K562 (cell line): ENCODE measurements at regions not wholly inside any gene's neighbourhood (a gene's known extent, or its start where the extent isn't known, plus 50 kb on each side); places are given as distances from the start of the nearest gene placed in this dataset.

Source experiments
- BRF1 ChIP-seq: IDR thresholded peaks from 3 replicates; pipeline ENCODE4 v1.6.1; 2011; ENCODE audit warnings: borderline replicate concordance, mild to moderate bottlenecking; ENCODE audit not compliant: insufficient read length; ENCODE audit errors: extremely low read depth
- C11orf30 ChIP-seq: fragments of 450-650 bp; IDR thresholded peaks from 2 replicates; pipeline ENCODE4 v1.6.1; 2016; ENCODE audit warnings: low read depth, mild to moderate bottlenecking
- CBFA2T2 ChIP-seq: fragments of 450-650 bp; conservative IDR thresholded peaks from 2 replicates; pipeline ENCODE4 v1.6.1; 2017; ENCODE audit warnings: mild to moderate bottlenecking
- CHD4 ChIP-seq: fragments of 200-600 bp; sonication (generic); IDR thresholded peaks from 3 replicates; pipeline ENCODE4 v1.6.1; 2012; ENCODE audit warnings: low read depth, mild to moderate bottlenecking, mixed read lengths, low read length, inconsistent platforms; ENCODE audit not compliant: insufficient read depth, insufficient replicate concordance, poor library complexity, severe bottlenecking
- CSDE1 ChIP-seq, 2 experiments: fragments of 450-650 bp; IDR thresholded peaks; 2 replicates each; pipeline ENCODE4 v1.6.1; 2016; ENCODE audit warnings: mild to moderate bottlenecking in 1 of 2
- CTCF ChIP-seq, 3 experiments: IDR thresholded peaks in 2 of 3; conservative IDR thresholded peaks in 1 of 3; 2 replicates each; pipeline ENCODE4 v1.5.1; 2011 to 2012; ENCODE audit warnings: low read length in 3 of 3, mild to moderate bottlenecking in 3 of 3, control low read depth in 2 of 3, improper control_type of control experiment in 1 of 3, inconsistent platforms in 1 of 3, low read depth in 1 of 3, mixed read lengths in 1 of 3, moderate library complexity in 1 of 3; ENCODE audit not compliant: insufficient read depth in 2 of 3
- DIDO1 ChIP-seq: fragments of 450-650 bp; IDR thresholded peaks from 2 replicates; pipeline ENCODE4 v1.6.1; 2016; ENCODE audit warnings: low read depth, missing biosample characterization, missing genetic modification characterization
- ELF2 ChIP-seq: fragments of 250-450 bp; sonication (Bioruptor Pico); IDR thresholded peaks from 2 replicates; pipeline ENCODE4 v1.5.0; 2021; ENCODE audit warnings: mild to moderate bottlenecking
- EP300 ChIP-seq: IDR thresholded peaks from 2 replicates; pipeline ENCODE4 v1.6.1; 2012; ENCODE audit warnings: low read length, improper control_type of control experiment
- HDAC8 ChIP-seq: fragments of 450-650 bp; IDR thresholded peaks from 2 replicates; pipeline ENCODE4 v1.6.1; 2016; ENCODE audit warnings: mild to moderate bottlenecking, missing genetic modification characterization, moderate library complexity, missing compliant biosample characterization
- HMG20A ChIP-seq: fragments of 450-650 bp; formaldehyde crosslinking; conservative IDR thresholded peaks from 2 replicates; pipeline ENCODE4 v1.4.0; 2020; ENCODE audit warnings: mild to moderate bottlenecking, mixed read lengths
- MIER1 ChIP-seq: fragments of 450-650 bp; IDR thresholded peaks from 2 replicates; pipeline ENCODE4 v1.6.1; 2016; ENCODE audit warnings: antibody characterized with exemption, mild to moderate bottlenecking, low read depth
- NFE2L1 ChIP-seq: fragments of 450-650 bp; IDR thresholded peaks from 2 replicates; pipeline ENCODE4 v1.6.1; 2016; ENCODE audit warnings: missing genetic modification characterization, low read depth, mild to moderate bottlenecking, missing compliant biosample characterization, moderate library complexity, borderline replicate concordance
- NR3C1 ChIP-seq: sonication (generic); formaldehyde crosslinking; IDR thresholded peaks from 2 replicates; pipeline ENCODE4 v1.8.1; 2022; ENCODE audit warnings: missing genetic modification reagents
- RB1 ChIP-seq: fragments of 450-650 bp; IDR thresholded peaks from 2 replicates; pipeline ENCODE4 v1.6.1; 2017; ENCODE audit warnings: low read depth, mild to moderate bottlenecking
- TAF15 ChIP-seq: fragments of 200-400 bp; formaldehyde crosslinking; IDR thresholded peaks from 2 replicates; pipeline ENCODE4 v1.6.1; 2017; ENCODE audit warnings: mild to moderate bottlenecking, low read depth, low read length, moderate library complexity
- TBL1XR1 ChIP-seq, 2 experiments: IDR thresholded peaks; 2 replicates each; pipeline ENCODE4 v1.6.1; 2012; ENCODE audit warnings: improper control_type of control experiment in 2 of 2, low read length in 2 of 2, mild to moderate bottlenecking in 1 of 2
- TCF3 ChIP-seq: sonication (generic); formaldehyde crosslinking; IDR thresholded peaks from 2 replicates; pipeline ENCODE4 v1.4.0; 2020; ENCODE audit warnings: mild to moderate bottlenecking, missing genetic modification reagents
- ZEB2 ChIP-seq: fragments of 450-650 bp; IDR thresholded peaks from 2 replicates; pipeline ENCODE4 v1.6.1; 2016
- ZNF395 ChIP-seq: fragments of 200-800 bp; sonication (Bioruptor generic); IDR thresholded peaks from 2 replicates; pipeline ENCODE4 v1.6.1; 2017; ENCODE audit warnings: missing genetic modification characterization, missing compliant biosample characterization
- ZNF445 ChIP-seq: fragments of 250-450 bp; sonication (Bioruptor Pico); IDR thresholded peaks from 2 replicates; pipeline ENCODE4 v1.4.0; 2020; ENCODE audit warnings: low read depth, mild to moderate bottlenecking, moderate library complexity
- ZNF609 ChIP-seq: sonication (generic); formaldehyde crosslinking; IDR thresholded peaks from 2 replicates; pipeline ENCODE4 v1.8.1; 2023; ENCODE audit warnings: missing genetic modification reagents, mild to moderate bottlenecking, borderline replicate concordance

- TF ChIP-seq CTCF (IDR thresholded peaks at IDR 0.05 in 2 of 3, conservative IDR thresholded peaks at IDR 0.05 in 1 of 3; ENCODE audit: insufficient read depth in 2 of 3, low read depth in 1 of 3, low read length in 3 of 3), result peak; percentile 80 to 94 (median 90)
- no peak for TF ChIP-seq ZEB2
- TF ChIP-seq TCF3 (CRISPR knock-in tag), result no peak
- TF ChIP-seq C11orf30, result peak; percentile 86
- TF ChIP-seq TBL1XR1 (IDR thresholded peaks at IDR 0.05; ENCODE audit: low read length in 2 of 2), result peak in 1 of 2 experiments; percentile 55; a peak in 1 of 4 replicates
- TF ChIP-seq HDAC8 (tag), result no peak
- TF ChIP-seq CSDE1 (IDR thresholded peaks at IDR 0.05), result no peak
- TF ChIP-seq ZNF609 (CRISPR knock-in tag), result no peak
- TF ChIP-seq NR3C1 (CRISPR knock-in tag), result no peak
- TF ChIP-seq BRF1, result no peak
- TF ChIP-seq ELF2, result peak; percentile 88
- peak; percentile 51 for TF ChIP-seq EP300
- TF ChIP-seq TAF15, result no peak
- no peak for TF ChIP-seq ZNF395 (CRISPR knock-in tag)
- no peak for TF ChIP-seq ZNF445 (CRISPR knock-in tag)
- no peak for TF ChIP-seq CHD4
- TF ChIP-seq MIER1, result no peak
- TF ChIP-seq RB1, result peak; percentile 57; the same call in 1 of the 2 replicates
- no peak for TF ChIP-seq DIDO1 (tag)
- TF ChIP-seq HMG20A, result no peak
- peak; percentile 76; the same call in 1 of the 2 replicates for TF ChIP-seq NFE2L1 (tag)
- no peak for TF ChIP-seq CBFA2T2
Measured at GRCh38 chr11:109946322-109946846, 146.8 kb upstream of the ZC3H12C start (continued).
